Endothelial cell of umbilical vein (primary cell): ENCODE measurements at regions not wholly inside any gene's neighbourhood (a gene's known extent, or its start where the extent isn't known, plus 50 kb on each side); places are given as distances from the start of the nearest gene placed in this dataset.

Experiments
- BruUV-seq: library from RNA; stranded (reverse); fragments of 400-500 nt; replicated peaks from 2 replicates; lab custom pipeline; 2021; lab: Mats Ljungman, UMichigan
- CTCF ChIA-PET: fragments of 300-600, 350-600 bp; sonication (Branson Sonifier 250); formaldehyde crosslinking; loops from one replicate; lab custom pipeline; 2021; ENCODE audit warnings: antibody characterized with exemption, inconsistent platforms; lab: Charles Lee
- POLR2A ChIA-PET: fragments of 300-600, 350-600 bp; sonication (Branson Sonifier 250); formaldehyde crosslinking; loops from one replicate; lab custom pipeline; 2021; ENCODE audit warnings: antibody characterized with exemption, inconsistent platforms; lab: Charles Lee
- DNase-seq: peaks from one replicate; pipeline ENCODE4 v3.0.0-alpha.2; 2011; ENCODE audit warnings: low read depth, low spot score
- FAIRE-seq: peaks from 2 replicates; lab custom pipeline; 2011; peaks lifted over from hg19 to GRCh38; lab: Jason Lieb, UNC
- H2AFZ ChIP-seq: 2 replicates; pipeline ENCODE4 v1.6.0; 2012; ENCODE audit warnings: low read depth, low read length, control low read depth, inconsistent platforms
- H3K27ac ChIP-seq: 2 replicates; pipeline ENCODE4 v1.5.1; 2011; ENCODE audit warnings: low read depth, mild to moderate bottlenecking, control low read depth, low read length, moderate library complexity; ENCODE audit not compliant: insufficient read depth
- H3K27me3 ChIP-seq, 2 experiments: 2 replicates each; pipeline versions ENCODE4 v1.6.0 to v1.6.1; 2011; ENCODE audit warnings: low read length in 2 of 2, mixed read lengths in 1 of 2; ENCODE audit not compliant: control insufficient read depth in 2 of 2, insufficient read depth in 2 of 2
- H3K36me3 ChIP-seq, 2 experiments: 2 replicates in 1 of 2; 3 replicates in 1 of 2; pipeline ENCODE4 v1.5.1; 2011; ENCODE audit warnings: low read length in 2 of 2, mild to moderate bottlenecking in 1 of 2, moderate library complexity in 1 of 2; ENCODE audit not compliant: control insufficient read depth in 2 of 2, insufficient read depth in 2 of 2; ENCODE audit errors: extremely low read depth in 1 of 2
- H3K4me1 ChIP-seq: 3 replicates; pipeline ENCODE4 v1.5.1; 2011; ENCODE audit warnings: mild to moderate bottlenecking, low read length; ENCODE audit not compliant: control insufficient read depth, insufficient read depth; ENCODE audit errors: extremely low read depth
- H3K4me2 ChIP-seq: 2 replicates; pipeline ENCODE4 v1.6.1; 2011; ENCODE audit warnings: low read length, control low read depth, mixed read lengths; ENCODE audit not compliant: insufficient read depth
- H3K4me3 ChIP-seq, 3 experiments: fragments of 200-600 bp in 1 of 3; sonication (generic), shearing (Covaris generic) in 1 of 3; replicated peaks in 1 of 3; 2 replicates each; pipeline ENCODE4 v1.5.1; 2011 to 2016; ENCODE audit warnings: control low read depth in 3 of 3, low read length in 3 of 3, mild to moderate bottlenecking in 2 of 3, inconsistent platforms in 1 of 3, low read depth in 1 of 3, moderate library complexity in 1 of 3; ENCODE audit not compliant: insufficient read depth in 1 of 3
- H3K79me2 ChIP-seq: 2 replicates; pipeline ENCODE4 v1.6.0; 2012; ENCODE audit warnings: low read length, inconsistent platforms; ENCODE audit not compliant: control insufficient read depth, insufficient read depth
- H3K9ac ChIP-seq: replicated peaks from 2 replicates; pipeline ENCODE3; 2011; ENCODE audit warnings: low read length, control low read depth; ENCODE audit not compliant: insufficient read depth; ENCODE audit errors: extremely low read depth
- H3K9me1 ChIP-seq: replicated peaks from 3 replicates; pipeline ENCODE4 v1.6.0; 2011; ENCODE audit warnings: mild to moderate bottlenecking, low read length; ENCODE audit not compliant: control insufficient read depth, insufficient read depth; ENCODE audit errors: extremely low read depth
- H3K9me3 ChIP-seq: replicated peaks from 2 replicates; pipeline ENCODE4 v1.5.1; 2012; ENCODE audit warnings: low read length, inconsistent platforms; ENCODE audit not compliant: control insufficient read depth, insufficient read depth
- H4K20me1 ChIP-seq: replicated peaks from 2 replicates; pipeline ENCODE3; 2011; ENCODE audit warnings: mild to moderate bottlenecking, low read length; ENCODE audit not compliant: control insufficient read depth, insufficient read depth; ENCODE audit errors: extremely low read depth
- EZH2 ChIP-seq: IDR thresholded peaks from 2 replicates; pipeline ENCODE4 v1.6.1; 2012; ENCODE audit warnings: borderline replicate concordance, low read depth, mild to moderate bottlenecking, moderate library complexity, low read length, inconsistent platforms; ENCODE audit not compliant: severe bottlenecking
- FOS ChIP-seq: IDR thresholded peaks from 2 replicates; pipeline ENCODE4 v1.6.1; 2011; ENCODE audit warnings: mild to moderate bottlenecking, low read length, moderate library complexity, borderline replicate concordance; ENCODE audit not compliant: insufficient read depth
- GATA2 ChIP-seq: IDR thresholded peaks from 2 replicates; pipeline ENCODE4 v1.7.0; 2011; ENCODE audit warnings: low read depth, mild to moderate bottlenecking, moderate library complexity, mixed read lengths, low read length; ENCODE audit not compliant: insufficient read length, insufficient read depth
- JUN ChIP-seq: IDR thresholded peaks from 2 replicates; pipeline ENCODE4 v1.6.1; 2011; ENCODE audit warnings: borderline replicate concordance, low read depth; ENCODE audit not compliant: insufficient read length, insufficient read depth
- MYC ChIP-seq: IDR thresholded peaks from one replicate; pipeline ENCODE4 v1.6.1; 2011; ENCODE audit warnings: mild to moderate bottlenecking, low read depth, low read length
- POLR2AphosphoS5 ChIP-seq: IDR thresholded peaks from 2 replicates; pipeline ENCODE4 v1.6.1; 2012; ENCODE audit warnings: low read depth, mild to moderate bottlenecking, control low read depth, low read length, moderate library complexity; ENCODE audit not compliant: insufficient read depth
- dilution Hi-C: fragments of 300-500 bp; cut with MboI; formaldehyde crosslinking; loops from one replicate; pipeline ENCODE4 v1.15.0; 2019; ENCODE audit warnings: low sequenced_read_pairs; ENCODE audit not compliant: extremely low pct_ligation_motif_present
- intact Hi-C: fragments of 100-400 bp; cut with micrococcal nuclease; formaldehyde crosslinking; loops from one replicate; pipeline ENCODE4 v1.10.0; 2022
- TF ChIP-seq, protein P1 (sequence below): IDR thresholded peaks from 2 replicates; pipeline ENCODE4 v1.6.1; 2011; ENCODE audit not compliant: insufficient read depth, insufficient read length
- TF ChIP-seq, protein P2 (sequence below), 2 donors: IDR thresholded peaks; 1 replicate in 1 of 2; 2 replicates in 1 of 2; pipeline ENCODE4 v1.5.1; 2011; ENCODE audit warnings: low read length in 2 of 2, mild to moderate bottlenecking in 2 of 2, moderate library complexity in 2 of 2, control low read depth in 1 of 2, inconsistent platforms in 1 of 2, low read depth in 1 of 2; ENCODE audit not compliant: insufficient read depth in 1 of 2; ENCODE audit errors: extremely low read depth in 1 of 2

DNA sequence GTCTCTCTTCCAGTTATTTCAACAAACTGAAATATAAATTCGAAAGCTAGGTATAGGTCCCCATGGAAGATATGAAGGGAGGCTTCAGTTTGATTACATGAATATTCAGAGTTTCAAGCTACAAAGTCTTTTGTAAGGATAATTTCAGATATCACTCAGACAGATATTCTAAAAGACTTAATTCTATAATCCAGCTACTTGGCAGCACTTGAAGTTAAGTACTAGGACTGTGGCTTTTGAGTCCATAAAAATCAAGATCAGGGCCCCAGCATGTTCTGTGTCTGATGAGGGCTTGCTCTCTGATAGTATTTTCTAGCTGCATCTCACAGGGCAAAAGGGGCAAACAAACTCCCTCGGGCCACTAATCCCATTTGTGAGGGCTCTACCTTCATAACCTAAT is 160.6 kb upstream of the IRS2 start:
- Histone ChIP-seq H3K4me3 (no peak overlapping the region), H3K4me1 (no peaks in the 10 kb centered on the region), H3K9me1 (no peaks in the 10 kb centered on the region), H3K79me2 (no peaks in the 10 kb centered on the region), H3K9me3 (no peaks in the 10 kb centered on the region), H3K27me3 (no peaks in the 10 kb centered on the region), H4K20me1 (no peaks in the 10 kb centered on the region), H3K4me2 (no peak overlapping the region), H3K27ac (no peak overlapping the region), H3K36me3 (no peaks in the 10 kb centered on the region), H3K9ac (no peak overlapping the region), H2AFZ (no peak overlapping the region)
- dilution Hi-C loops (no loop called here), intact Hi-C loops (no loop called here)
- no peak for DNase-seq
- BruUV-seq = no TSS peak
- no peak for FAIRE-seq
- no peak for TF ChIP-seq MYC
- TF ChIP-seq, protein P1, sequence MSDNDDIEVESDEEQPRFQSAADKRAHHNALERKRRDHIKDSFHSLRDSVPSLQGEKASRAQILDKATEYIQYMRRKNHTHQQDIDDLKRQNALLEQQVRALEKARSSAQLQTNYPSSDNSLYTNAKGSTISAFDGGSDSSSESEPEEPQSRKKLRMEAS = no peak
- no peak for TF ChIP-seq FOS
- no peak for TF ChIP-seq EZH2
- no peak for TF ChIP-seq JUN
- TF ChIP-seq POLR2AphosphoS5 = no peak
- TF ChIP-seq GATA2 = no peak
- TF ChIP-seq, protein P2, sequence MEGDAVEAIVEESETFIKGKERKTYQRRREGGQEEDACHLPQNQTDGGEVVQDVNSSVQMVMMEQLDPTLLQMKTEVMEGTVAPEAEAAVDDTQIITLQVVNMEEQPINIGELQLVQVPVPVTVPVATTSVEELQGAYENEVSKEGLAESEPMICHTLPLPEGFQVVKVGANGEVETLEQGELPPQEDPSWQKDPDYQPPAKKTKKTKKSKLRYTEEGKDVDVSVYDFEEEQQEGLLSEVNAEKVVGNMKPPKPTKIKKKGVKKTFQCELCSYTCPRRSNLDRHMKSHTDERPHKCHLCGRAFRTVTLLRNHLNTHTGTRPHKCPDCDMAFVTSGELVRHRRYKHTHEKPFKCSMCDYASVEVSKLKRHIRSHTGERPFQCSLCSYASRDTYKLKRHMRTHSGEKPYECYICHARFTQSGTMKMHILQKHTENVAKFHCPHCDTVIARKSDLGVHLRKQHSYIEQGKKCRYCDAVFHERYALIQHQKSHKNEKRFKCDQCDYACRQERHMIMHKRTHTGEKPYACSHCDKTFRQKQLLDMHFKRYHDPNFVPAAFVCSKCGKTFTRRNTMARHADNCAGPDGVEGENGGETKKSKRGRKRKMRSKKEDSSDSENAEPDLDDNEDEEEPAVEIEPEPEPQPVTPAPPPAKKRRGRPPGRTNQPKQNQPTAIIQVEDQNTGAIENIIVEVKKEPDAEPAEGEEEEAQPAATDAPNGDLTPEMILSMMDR (IDR thresholded peaks at IDR 0.05; ENCODE audit: extremely low read depth in 1 of 2, insufficient read depth in 1 of 2, low read depth in 1 of 2, low read length in 2 of 2) = no peak
- CTCF ChIA-PET = no interaction called here
- POLR2A ChIA-PET = no interaction called here
